K562 (cell line): ENCODE measurements at regions not wholly inside any gene's neighbourhood (a gene's known extent, or its start where the extent isn't known, plus 50 kb on each side); places are given as distances from the start of the nearest gene placed in this dataset.
A peak's percentile ranks its signal among the peaks of the same experiment; 100 is the strongest.

Experiments
- BDP1 ChIP-seq: IDR thresholded peaks from 3 replicates; pipeline ENCODE4 v1.6.1; 2011; ENCODE audit not compliant: insufficient read length, insufficient read depth
- CSDE1 ChIP-seq, 2 experiments: fragments of 450-650 bp; IDR thresholded peaks; 2 replicates each; pipeline ENCODE4 v1.6.1; 2016; ENCODE audit warnings: mild to moderate bottlenecking in 1 of 2
- HNRNPK ChIP-seq: fragments of 200-400 bp; formaldehyde crosslinking; IDR thresholded peaks from one replicate; pipeline ENCODE4 v1.6.1; 2018; ENCODE audit warnings: mild to moderate bottlenecking, low read depth, low read length; ENCODE audit not compliant: poor library complexity, severe bottlenecking
- HNRNPLL ChIP-seq: fragments of 200-400 bp; formaldehyde crosslinking; IDR thresholded peaks from 2 replicates; pipeline ENCODE4 v1.6.1; 2017; ENCODE audit warnings: low read length, low read depth, mild to moderate bottlenecking; ENCODE audit not compliant: poor library complexity, severe bottlenecking
- JUN ChIP-seq, 2 experiments: sonication (generic) in 1 of 2; formaldehyde crosslinking in 1 of 2; IDR thresholded peaks; 2 replicates each; pipeline versions ENCODE4 v1.6.1 to v1.8.0; 2012 to 2022; ENCODE audit warnings: borderline replicate concordance in 2 of 2, mild to moderate bottlenecking in 2 of 2, improper control_type of control experiment in 1 of 2, low read depth in 1 of 2, low read length in 1 of 2, missing genetic modification reagents in 1 of 2
- MCM5 ChIP-seq: fragments of 450-650 bp; IDR thresholded peaks from 2 replicates; pipeline ENCODE4 v1.6.1; 2016; ENCODE audit warnings: low read depth
- SIN3A ChIP-seq, 2 experiments: fragments of 150-350 bp in 1 of 2; IDR thresholded peaks; 2 replicates each; pipeline ENCODE4 v1.6.1; 2011 to 2016; ENCODE audit warnings: borderline replicate concordance in 2 of 2, low read depth in 2 of 2, low read length in 2 of 2, mild to moderate bottlenecking in 2 of 2, moderate library complexity in 2 of 2; ENCODE audit not compliant: control insufficient read depth in 1 of 2
- SP2 ChIP-seq: IDR thresholded peaks from 2 replicates; pipeline ENCODE4 v1.6.1; 2011; ENCODE audit warnings: mild to moderate bottlenecking, low read depth, low read length, moderate library complexity; ENCODE audit not compliant: poor library complexity, severe bottlenecking; ENCODE audit errors: extremely low read depth
- XRCC5 ChIP-seq: fragments of 200-400 bp; formaldehyde crosslinking; IDR thresholded peaks from 2 replicates; pipeline ENCODE4 v1.6.1; 2017; ENCODE audit warnings: low read depth, mild to moderate bottlenecking, low read length
- ZNF133 ChIP-seq: fragments of 250-450 bp; sonication (Bioruptor Pico); IDR thresholded peaks from 2 replicates; pipeline ENCODE4 v1.4.0; 2020; ENCODE audit warnings: mild to moderate bottlenecking
- TF ChIP-seq, protein P1 (sequence below): sonication (generic); formaldehyde crosslinking; IDR thresholded peaks from 2 replicates; pipeline ENCODE4 v1.8.0; 2022; ENCODE audit warnings: mild to moderate bottlenecking, missing genetic modification reagents
- TF ChIP-seq, protein P2 (sequence below): fragments of 250-450 bp; sonication (Bioruptor Pico); IDR thresholded peaks from 2 replicates; pipeline ENCODE4 v1.8.0; 2021; ENCODE audit warnings: mild to moderate bottlenecking, moderate library complexity
- TF ChIP-seq, protein P3 (sequence below): fragments of 450-650 bp; IDR thresholded peaks from 2 replicates; pipeline ENCODE4 v1.6.1; 2016; ENCODE audit warnings: missing biosample characterization, missing genetic modification characterization
- TF ChIP-seq, protein P4 (sequence below): IDR thresholded peaks from 2 replicates; pipeline ENCODE4 v1.6.1; 2012; ENCODE audit warnings: low read depth, low read length, improper control_type of control experiment, borderline replicate concordance
- TF ChIP-seq, protein P5 (sequence below): fragments of 250-450 bp; sonication (Bioruptor Pico); IDR thresholded peaks from 2 replicates; pipeline ENCODE4 v1.9.0; 2021; ENCODE audit warnings: mild to moderate bottlenecking

DNA sequence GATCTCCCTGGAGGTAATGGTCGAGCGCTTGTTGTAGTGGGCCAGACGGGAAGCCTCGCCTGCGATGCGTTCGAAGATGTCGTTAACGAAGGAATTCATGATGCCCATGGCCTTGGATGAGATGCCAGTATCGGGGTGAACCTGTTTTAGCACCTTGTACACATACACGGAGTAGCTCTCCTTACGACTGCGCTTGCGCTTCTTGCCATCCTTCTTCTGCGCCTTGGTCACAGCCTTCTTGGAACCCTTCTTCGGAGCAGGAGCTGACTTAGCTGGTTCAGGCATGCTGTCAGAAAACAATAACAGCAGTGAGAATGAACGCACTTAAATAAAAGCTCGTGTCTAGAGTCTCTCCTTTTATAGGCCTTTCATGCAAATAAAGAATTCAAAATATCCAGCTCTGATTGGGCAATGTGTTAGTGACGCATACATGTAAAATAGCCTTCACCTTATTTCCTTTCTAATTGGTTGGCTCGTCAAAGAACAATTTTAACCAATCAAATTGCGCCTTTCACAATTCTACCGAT is 129.2 kb downstream of the HFE start (continued):
- TF ChIP-seq, protein P1, sequence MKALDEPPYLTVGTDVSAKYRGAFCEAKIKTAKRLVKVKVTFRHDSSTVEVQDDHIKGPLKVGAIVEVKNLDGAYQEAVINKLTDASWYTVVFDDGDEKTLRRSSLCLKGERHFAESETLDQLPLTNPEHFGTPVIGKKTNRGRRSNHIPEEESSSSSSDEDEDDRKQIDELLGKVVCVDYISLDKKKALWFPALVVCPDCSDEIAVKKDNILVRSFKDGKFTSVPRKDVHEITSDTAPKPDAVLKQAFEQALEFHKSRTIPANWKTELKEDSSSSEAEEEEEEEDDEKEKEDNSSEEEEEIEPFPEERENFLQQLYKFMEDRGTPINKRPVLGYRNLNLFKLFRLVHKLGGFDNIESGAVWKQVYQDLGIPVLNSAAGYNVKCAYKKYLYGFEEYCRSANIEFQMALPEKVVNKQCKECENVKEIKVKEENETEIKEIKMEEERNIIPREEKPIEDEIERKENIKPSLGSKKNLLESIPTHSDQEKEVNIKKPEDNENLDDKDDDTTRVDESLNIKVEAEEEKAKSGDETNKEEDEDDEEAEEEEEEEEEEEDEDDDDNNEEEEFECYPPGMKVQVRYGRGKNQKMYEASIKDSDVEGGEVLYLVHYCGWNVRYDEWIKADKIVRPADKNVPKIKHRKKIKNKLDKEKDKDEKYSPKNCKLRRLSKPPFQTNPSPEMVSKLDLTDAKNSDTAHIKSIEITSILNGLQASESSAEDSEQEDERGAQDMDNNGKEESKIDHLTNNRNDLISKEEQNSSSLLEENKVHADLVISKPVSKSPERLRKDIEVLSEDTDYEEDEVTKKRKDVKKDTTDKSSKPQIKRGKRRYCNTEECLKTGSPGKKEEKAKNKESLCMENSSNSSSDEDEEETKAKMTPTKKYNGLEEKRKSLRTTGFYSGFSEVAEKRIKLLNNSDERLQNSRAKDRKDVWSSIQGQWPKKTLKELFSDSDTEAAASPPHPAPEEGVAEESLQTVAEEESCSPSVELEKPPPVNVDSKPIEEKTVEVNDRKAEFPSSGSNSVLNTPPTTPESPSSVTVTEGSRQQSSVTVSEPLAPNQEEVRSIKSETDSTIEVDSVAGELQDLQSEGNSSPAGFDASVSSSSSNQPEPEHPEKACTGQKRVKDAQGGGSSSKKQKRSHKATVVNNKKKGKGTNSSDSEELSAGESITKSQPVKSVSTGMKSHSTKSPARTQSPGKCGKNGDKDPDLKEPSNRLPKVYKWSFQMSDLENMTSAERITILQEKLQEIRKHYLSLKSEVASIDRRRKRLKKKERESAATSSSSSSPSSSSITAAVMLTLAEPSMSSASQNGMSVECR (CRISPR knock-in tag), result peak; percentile 54
- TF ChIP-seq SP2 (no peak), CSDE1 (IDR thresholded peaks at IDR 0.05) (peak in 1 of 2 experiments; percentile 55; a peak in 2 of 4 replicates), ZNF133 (no peak), HNRNPK (no peak), XRCC5 (peak; percentile 89), MCM5 (no peak), SIN3A (IDR thresholded peaks at IDR 0.05; ENCODE audit: borderline replicate concordance in 2 of 2, control insufficient read depth in 1 of 2, low read depth in 2 of 2, low read length in 2 of 2) (peak; percentile 88 to 97), HNRNPLL (peak; percentile 40), BDP1 (no peak), JUN (IDR thresholded peaks at IDR 0.05; ENCODE audit: borderline replicate concordance, low read depth, low read length) (peak; percentile 77), JUN (CRISPR knock-in tag; IDR thresholded peaks at IDR 0.05; ENCODE audit: borderline replicate concordance) (peak; percentile 26; the same call in 1 of the 2 replicates)
- TF ChIP-seq, protein P2, sequence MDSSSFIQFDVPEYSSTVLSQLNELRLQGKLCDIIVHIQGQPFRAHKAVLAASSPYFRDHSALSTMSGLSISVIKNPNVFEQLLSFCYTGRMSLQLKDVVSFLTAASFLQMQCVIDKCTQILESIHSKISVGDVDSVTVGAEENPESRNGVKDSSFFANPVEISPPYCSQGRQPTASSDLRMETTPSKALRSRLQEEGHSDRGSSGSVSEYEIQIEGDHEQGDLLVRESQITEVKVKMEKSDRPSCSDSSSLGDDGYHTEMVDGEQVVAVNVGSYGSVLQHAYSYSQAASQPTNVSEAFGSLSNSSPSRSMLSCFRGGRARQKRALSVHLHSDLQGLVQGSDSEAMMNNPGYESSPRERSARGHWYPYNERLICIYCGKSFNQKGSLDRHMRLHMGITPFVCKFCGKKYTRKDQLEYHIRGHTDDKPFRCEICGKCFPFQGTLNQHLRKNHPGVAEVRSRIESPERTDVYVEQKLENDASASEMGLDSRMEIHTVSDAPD (CRISPR knock-in tag), result no peak
- TF ChIP-seq, protein P3, sequence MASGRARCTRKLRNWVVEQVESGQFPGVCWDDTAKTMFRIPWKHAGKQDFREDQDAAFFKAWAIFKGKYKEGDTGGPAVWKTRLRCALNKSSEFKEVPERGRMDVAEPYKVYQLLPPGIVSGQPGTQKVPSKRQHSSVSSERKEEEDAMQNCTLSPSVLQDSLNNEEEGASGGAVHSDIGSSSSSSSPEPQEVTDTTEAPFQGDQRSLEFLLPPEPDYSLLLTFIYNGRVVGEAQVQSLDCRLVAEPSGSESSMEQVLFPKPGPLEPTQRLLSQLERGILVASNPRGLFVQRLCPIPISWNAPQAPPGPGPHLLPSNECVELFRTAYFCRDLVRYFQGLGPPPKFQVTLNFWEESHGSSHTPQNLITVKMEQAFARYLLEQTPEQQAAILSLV (tag), result no peak
- TF ChIP-seq, protein P4, sequence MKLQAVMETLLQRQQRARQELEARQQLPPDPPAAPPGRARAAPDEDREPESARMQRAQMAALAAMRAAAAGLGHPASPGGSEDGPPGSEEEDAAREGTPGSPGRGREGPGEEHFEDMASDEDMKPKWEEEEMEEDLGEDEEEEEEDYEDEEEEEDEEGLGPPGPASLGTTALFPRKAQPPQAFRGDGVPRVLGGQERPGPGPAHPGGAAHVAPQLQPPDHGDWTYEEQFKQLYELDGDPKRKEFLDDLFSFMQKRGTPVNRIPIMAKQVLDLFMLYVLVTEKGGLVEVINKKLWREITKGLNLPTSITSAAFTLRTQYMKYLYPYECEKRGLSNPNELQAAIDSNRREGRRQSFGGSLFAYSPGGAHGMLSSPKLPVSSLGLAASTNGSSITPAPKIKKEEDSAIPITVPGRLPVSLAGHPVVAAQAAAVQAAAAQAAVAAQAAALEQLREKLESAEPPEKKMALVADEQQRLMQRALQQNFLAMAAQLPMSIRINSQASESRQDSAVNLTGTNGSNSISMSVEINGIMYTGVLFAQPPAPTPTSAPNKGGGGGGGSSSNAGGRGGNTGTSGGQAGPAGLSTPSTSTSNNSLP, result peak; percentile 38; the same call in 1 of the 2 replicates
- TF ChIP-seq, protein P5, sequence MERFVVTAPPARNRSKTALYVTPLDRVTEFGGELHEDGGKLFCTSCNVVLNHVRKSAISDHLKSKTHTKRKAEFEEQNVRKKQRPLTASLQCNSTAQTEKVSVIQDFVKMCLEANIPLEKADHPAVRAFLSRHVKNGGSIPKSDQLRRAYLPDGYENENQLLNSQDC (CRISPR knock-in tag), result peak; percentile 98
